Type B pancreatic cell (in vitro differentiated cells): ENCODE measurements at regions not wholly inside any gene's neighbourhood (a gene's known extent, or its start where the extent isn't known, plus 50 kb on each side); places are given as distances from the start of the nearest gene placed in this dataset.

ENCODE experiments used
- DNase-seq: peaks from one replicate; pipeline ENCODE4 v3.0.0; 2021; ENCODE audit warnings: mixed read lengths; ENCODE audit not compliant: unreplicated experiment; ENCODE audit errors: extremely low spot score
- H3K27ac Mint-ChIP-seq: 2 replicates; pipeline ENCODE4 v1.8.0; 2021; ENCODE audit warnings: mild to moderate bottlenecking, mixed read lengths
- H3K27me3 Mint-ChIP-seq: 2 replicates; pipeline ENCODE4 v1.8.0; 2021; ENCODE audit warnings: mixed read lengths
- H3K36me3 Mint-ChIP-seq: 2 replicates; pipeline ENCODE4 v1.8.0; 2021; ENCODE audit warnings: mixed read lengths
- H3K4me1 Mint-ChIP-seq: one replicate; pipeline ENCODE4 v1.8.0; 2021; ENCODE audit warnings: mixed read lengths; ENCODE audit not compliant: unreplicated experiment
- H3K4me3 Mint-ChIP-seq: 2 replicates; pipeline ENCODE4 v1.8.0; 2021; ENCODE audit warnings: mild to moderate bottlenecking, mixed read lengths
- H3K9me3 Mint-ChIP-seq: 2 replicates; pipeline ENCODE4 v1.8.0; 2021; ENCODE audit warnings: mixed read lengths
- CTCF ChIP-seq: fragments of 200-600 bp; sonication (generic); conservative IDR thresholded peaks from 2 replicates; pipeline ENCODE4 v1.5.0; 2021; ENCODE audit warnings: antibody characterized with exemption, mild to moderate bottlenecking

GRCh38 chr2:217431577-217432269 lies 571.1 kb downstream of the TNS1 start:
- TF ChIP-seq CTCF: no peak
- H3K4me1 Mint-ChIP-seq: peaks cover 47% of the 10 kb centered on the region
- no peak overlapping the region for H3K27ac Mint-ChIP-seq
- no peak overlapping the region for H3K4me3 Mint-ChIP-seq
- no peak for DNase-seq
- H3K36me3 Mint-ChIP-seq: no peaks in the 10 kb centered on the region
- no peaks in the 10 kb centered on the region for H3K9me3 Mint-ChIP-seq
- H3K27me3 Mint-ChIP-seq: no peaks in the 10 kb centered on the region

- Mint-ChIP-seq H3K27me3 (no peaks in the 10 kb centered on the region), H3K4me1 (peaks cover 41% of the 10 kb centered on the region), H3K36me3 (no peaks in the 10 kb centered on the region), H3K9me3 (no peaks in the 10 kb centered on the region), H3K27ac (no peak overlapping the region), H3K4me3 (no peak overlapping the region)
- DNase-seq: no peak
- TF ChIP-seq CTCF: no peak
Observed at GRCh38 chr2:217430916-217431576, 571.2 kb upstream of the TNP1 start.

GRCh38 chr2:217429981-217430500 lies 570.2 kb upstream of the TNP1 start:
- Mint-ChIP-seq H3K36me3 (no peaks in the 10 kb centered on the region), H3K27me3 (no peaks in the 10 kb centered on the region), H3K4me1 (peaks cover 32% of the 10 kb centered on the region), H3K9me3 (no peaks in the 10 kb centered on the region), H3K4me3 (no peak overlapping the region), H3K27ac (no peak overlapping the region)
- no peak for DNase-seq
- no peak for TF ChIP-seq CTCF

GRCh38 chr2:217421834-217422233 lies 562.0 kb upstream of the TNP1 start:
- Mint-ChIP-seq H3K9me3 (no peaks in the 10 kb centered on the region), H3K27ac (no peak overlapping the region), H3K27me3 (no peaks in the 10 kb centered on the region), H3K4me3 (no peak overlapping the region), H3K36me3 (no peaks in the 10 kb centered on the region), H3K4me1 (peaks cover 4% of the 10 kb centered on the region)
- TF ChIP-seq CTCF: no peak
- no peak for DNase-seq

GRCh38 chr2:217420854-217421253 lies 561.0 kb upstream of the TNP1 start:
- Mint-ChIP-seq H3K9me3 (no peaks in the 10 kb centered on the region), H3K27me3 (no peaks in the 10 kb centered on the region), H3K36me3 (no peaks in the 10 kb centered on the region), H3K27ac (no peak overlapping the region), H3K4me1 (peaks cover 4% of the 10 kb centered on the region), H3K4me3 (no peak overlapping the region)
- TF ChIP-seq CTCF: no peak
- DNase-seq: no peak
